ENCODE measurements at regions not wholly inside any gene's neighbourhood (a gene's known extent, or its start where the extent isn't known, plus 50 kb on each side); places are given as distances from the start of the nearest gene placed in this dataset.

GRCh38 chr6:167650730-167651317, 175.9 kb upstream of the AFDN start:
- H3K27ac ChIP-seq = no peak overlapping the region
- 66 to 75% (median 72%) methylated on average over 12 of the region's 12 CpGs for WGBS, 5 donors
- TF ChIP-seq POLR2A (IDR thresholded peaks at IDR 0.05) (no peak), POLR2AphosphoS5 (IDR thresholded peaks at IDR 0.05) (no peak), CTCF (IDR thresholded peaks at IDR 0.05 in 8 of 11, conservative IDR thresholded peaks at IDR 0.05 in 3 of 11) (no peak)
- H3K4me3 ChIP-seq = no peak overlapping the region
- intact Hi-C loops (cut with DNase I; ENCODE audit: low total_unique reads) = no loop called here
- H3K36me3 ChIP-seq = no peaks in the 10 kb centered on the region
- peak; percentile 34 for DNase-seq
- peaks cover 0 to 22% (median 7%) of the 10 kb centered on the region in 6 donors for H3K4me1 ChIP-seq
- peaks cover 0 to 3% (median 0%) of the 10 kb centered on the region in 8 donors for H3K9me3 ChIP-seq
- no peaks in the 10 kb centered on the region for H3K27me3 ChIP-seq (replicated peaks in 1 of 7)

GRCh38 chr6:167651318-167652041, 175.2 kb upstream of the AFDN start:
- TF ChIP-seq CTCF (IDR thresholded peaks at IDR 0.05 in 8 of 11, conservative IDR thresholded peaks at IDR 0.05 in 3 of 11) (no peak), POLR2AphosphoS5 (IDR thresholded peaks at IDR 0.05) (no peak), POLR2A (IDR thresholded peaks at IDR 0.05) (no peak)
- no peak overlapping the region for H3K4me3 ChIP-seq
- no peak overlapping the region for H3K27ac ChIP-seq
- H3K36me3 ChIP-seq = no peaks in the 10 kb centered on the region
- peaks cover 0 to 22% (median 7%) of the 10 kb centered on the region in 6 donors for H3K4me1 ChIP-seq
- H3K27me3 ChIP-seq (replicated peaks in 1 of 7) = no peaks in the 10 kb centered on the region
- H3K9me3 ChIP-seq = peaks cover 0 to 3% (median 0%) of the 10 kb centered on the region in 8 donors
- 78 to 88% (median 83%) methylated on average over 10 of the region's 10 CpGs for WGBS, 5 donors
- DNase-seq = peak; percentile 67
- intact Hi-C loops (cut with DNase I; ENCODE audit: low total_unique reads) = no loop called here

- H3K27me3 ChIP-seq (replicated peaks in 1 of 7) = no peaks in the 10 kb centered on the region
- H3K27ac ChIP-seq = peak overlapping the region in 3 of 8 donors; percentile 22 to 27 (median 23)
- intact Hi-C loops (cut with DNase I; ENCODE audit: low total_unique reads) = no loop called here
- no peak for TF ChIP-seq POLR2A (IDR thresholded peaks at IDR 0.05)
- no peak for TF ChIP-seq POLR2AphosphoS5 (IDR thresholded peaks at IDR 0.05)
- TF ChIP-seq CTCF (IDR thresholded peaks at IDR 0.05 in 8 of 11, conservative IDR thresholded peaks at IDR 0.05 in 3 of 11) = no peak
- peak; percentile 55 for DNase-seq
- H3K36me3 ChIP-seq = no peaks in the 10 kb centered on the region
- H3K9me3 ChIP-seq = peaks cover 0 to 3% (median 0%) of the 10 kb centered on the region in 8 donors
- 76 to 82% (median 78%) methylated on average over 19 to 23 of the region's 23 CpGs for WGBS, 5 donors
- peaks cover 0 to 21% (median 6%) of the 10 kb centered on the region in 6 donors for H3K4me1 ChIP-seq
- no peak overlapping the region for H3K4me3 ChIP-seq
Observed at GRCh38 chr6:167652042-167652700, 174.5 kb upstream of the AFDN start.

- intact Hi-C loops (cut with DNase I; ENCODE audit: low total_unique reads) = no loop called here
- peak; percentile 82 for DNase-seq
- Histone ChIP-seq H3K4me3 (no peak overlapping the region), H3K36me3 (no peaks in the 10 kb centered on the region), H3K27ac (peak overlapping the region in 3 of 8 donors; percentile 22 to 27 (median 23)), H3K9me3 (peaks cover 0 to 3% (median 0%) of the 10 kb centered on the region in 8 donors), H3K27me3 (replicated peaks in 1 of 7) (no peaks in the 10 kb centered on the region), H3K4me1 (peaks cover 0 to 16% (median 2%) of the 10 kb centered on the region in 6 donors)
- TF ChIP-seq CTCF (IDR thresholded peaks at IDR 0.05 in 8 of 11, conservative IDR thresholded peaks at IDR 0.05 in 3 of 11) (no peak), POLR2AphosphoS5 (IDR thresholded peaks at IDR 0.05) (peak; percentile 72 to 75 (median 75)), POLR2A (IDR thresholded peaks at IDR 0.05) (no peak)
- WGBS, 5 donors = 15 to 33% (median 25%) methylated on average over 13 of the region's 13 CpGs
Observed at GRCh38 chr6:167652701-167653095, 174.0 kb upstream of the AFDN start.
